HCT116 (cell line): ENCODE measurements at regions not wholly inside any gene's neighbourhood (a gene's known extent, or its start where the extent isn't known, plus 50 kb on each side); places are given as distances from the start of the nearest gene placed in this dataset.

Source experiments
- ATAC-seq: fragments of 200-7000 bp; cut with Tn5 transposase; 2 replicates; pipeline ENCODE4 v1.9.1; 2020; ENCODE audit warnings: mild to moderate bottlenecking, moderate library complexity
- BruUV-seq: library from RNA; stranded (reverse); fragments of 400-500 nt; replicated peaks from 2 replicates; lab custom pipeline; 2021; lab: Mats Ljungman, UMichigan
- CTCF ChIA-PET: fragments of 300-600 bp; sonication (Branson Sonifier 250); formaldehyde crosslinking; loops from one replicate; lab custom pipeline; 2021; ENCODE audit warnings: antibody characterized with exemption; lab: Charles Lee
- POLR2A ChIA-PET: fragments of 300-600, 350-600 bp; sonication (Branson Sonifier 250); formaldehyde crosslinking; loops from one replicate; lab custom pipeline; 2021; ENCODE audit warnings: antibody characterized with exemption; lab: Charles Lee
- RAD21 ChIA-PET, 2 experiments: fragments of 300-600 bp; sonication (Branson Sonifier 250); formaldehyde crosslinking; loops; one replicate each; lab custom pipeline; 2023; ENCODE audit warnings: low total read pairs in 2 of 2; ENCODE audit not compliant: uncharacterized antibody in 2 of 2, unreplicated experiment in 2 of 2, low non-redundant PET in 1 of 2; lab: Charles Lee
- DNase-seq: peaks from one replicate; pipeline ENCODE4 v3.0.0-alpha.2; 2010; ENCODE audit warnings: low read depth, low spot score
- H2AFZ ChIP-seq: fragments of 200-600 bp; shearing (Covaris generic), sonication (generic); 2 replicates; pipeline ENCODE4 v1.6.1; 2017; ENCODE audit warnings: low read depth, mixed run types, mixed read lengths, antibody characterized with exemption, low read length; ENCODE audit not compliant: poor library complexity, severe bottlenecking
- H3K27ac ChIP-seq: 2 replicates; pipeline ENCODE4 v1.5.1; 2012; ENCODE audit warnings: low read depth, low read length
- H3K27me3 ChIP-seq: fragments of 200-600 bp; sonication (generic); 2 replicates; pipeline ENCODE4 v1.6.1; 2016; ENCODE audit warnings: mixed run types, low read length, mixed read lengths; ENCODE audit not compliant: insufficient read depth
- H3K36me3 ChIP-seq, 2 experiments: fragments of 200-500 bp in 1 of 2; fragments of 200-600 bp in 1 of 2; sonication (Bioruptor generic) in 1 of 2; sonication (generic) in 1 of 2; 2 replicates each; pipeline versions ENCODE4 v1.5.1 to v1.6.1; 2014 to 2016; ENCODE audit warnings: low read length in 2 of 2, inconsistent platforms in 1 of 2, mixed read lengths in 1 of 2, mixed run types in 1 of 2; ENCODE audit not compliant: insufficient read depth in 2 of 2, control insufficient read depth in 1 of 2
- H3K4me1 ChIP-seq, 2 experiments: fragments of 200-600 bp in 1 of 2; sonication (generic) in 1 of 2; 2 replicates each; pipeline versions ENCODE4 v1.5.1 to v1.6.1; 2012 to 2017; ENCODE audit warnings: low read length in 2 of 2, inconsistent platforms in 1 of 2, mild to moderate bottlenecking in 1 of 2, mixed read lengths in 1 of 2, mixed run types in 1 of 2, moderate library complexity in 1 of 2; ENCODE audit not compliant: insufficient read depth in 2 of 2, control insufficient read depth in 1 of 2
- H3K4me2 ChIP-seq: fragments of 200-600 bp; sonication (generic); 2 replicates; pipeline ENCODE4 v1.6.1; 2017; ENCODE audit warnings: mixed run types, low read length, mixed read lengths
- H3K4me3 ChIP-seq, 2 experiments: fragments of 200-600 bp in 1 of 2; sonication (generic) in 1 of 2; replicated peaks in 1 of 2; 2 replicates each; pipeline ENCODE4 v1.5.1; 2011 to 2016; ENCODE audit warnings: low read length in 2 of 2, control low read depth in 1 of 2, low read depth in 1 of 2, mild to moderate bottlenecking in 1 of 2, mixed read lengths in 1 of 2, mixed run types in 1 of 2
- H3K79me2 ChIP-seq: fragments of 200-600 bp; sonication (generic); 2 replicates; pipeline ENCODE4 v1.6.1; 2017; ENCODE audit warnings: mild to moderate bottlenecking, mixed run types, low read length, moderate library complexity, mixed read lengths; ENCODE audit not compliant: insufficient read depth
- H3K9ac ChIP-seq: fragments of 200-600 bp; sonication (generic); 2 replicates; pipeline ENCODE4 v1.6.1; 2016; ENCODE audit warnings: low read length, mixed read lengths
- H3K9me2 ChIP-seq: fragments of 200-600 bp; sonication (generic), shearing (Covaris generic); 2 replicates; pipeline ENCODE4 v1.6.1; 2017; ENCODE audit warnings: mixed run types, mild to moderate bottlenecking, moderate library complexity; ENCODE audit not compliant: insufficient read depth
- H3K9me3 ChIP-seq, 2 experiments: fragments of 200-500 bp in 1 of 2; fragments of 200-600 bp in 1 of 2; sonication (Bioruptor generic) in 1 of 2; sonication (generic) in 1 of 2; 2 replicates each; pipeline ENCODE4 v1.6.1; 2014 to 2017; ENCODE audit warnings: low read length in 2 of 2, mixed read lengths in 2 of 2, inconsistent platforms in 1 of 2, low read depth in 1 of 2, mild to moderate bottlenecking in 1 of 2, mixed run types in 1 of 2, moderate library complexity in 1 of 2; ENCODE audit not compliant: control insufficient read depth in 1 of 2, insufficient read depth in 1 of 2
- H4K20me1 ChIP-seq: fragments of 200-600 bp; sonication (generic), shearing (Covaris generic); 2 replicates; pipeline ENCODE4 v1.6.1; 2017; ENCODE audit warnings: mixed run types, mild to moderate bottlenecking, moderate library complexity; ENCODE audit not compliant: insufficient read depth
- CBX3 ChIP-seq: IDR thresholded peaks from 2 replicates; pipeline ENCODE4 v1.6.1; 2012; ENCODE audit warnings: low read depth
- ELF1 ChIP-seq: IDR thresholded peaks from 2 replicates; pipeline ENCODE4 v1.6.1; 2012; ENCODE audit warnings: low read depth, borderline replicate concordance
- EZH2 ChIP-seq: fragments of 200-600 bp; sonication (generic); IDR thresholded peaks from 2 replicates; pipeline ENCODE4 v1.6.1; 2017; ENCODE audit warnings: antibody characterized with exemption, mixed run types
- EZH2phosphoT487 ChIP-seq: fragments of 200-600 bp; IDR thresholded peaks from 2 replicates; pipeline ENCODE4 v1.6.1; 2018; ENCODE audit warnings: antibody characterized with exemption, borderline replicate concordance
- FOSL1 ChIP-seq: IDR thresholded peaks from 2 replicates; pipeline ENCODE4 v1.6.1; 2012; ENCODE audit warnings: low read depth
- JUND ChIP-seq: IDR thresholded peaks from 2 replicates; pipeline ENCODE4 v1.6.1; 2012
- MAX ChIP-seq: IDR thresholded peaks from 2 replicates; pipeline ENCODE4 v1.6.1; 2012
- POLR2A ChIP-seq: IDR thresholded peaks from 2 replicates; pipeline ENCODE4 v1.7.0; 2011; ENCODE audit warnings: borderline replicate concordance; ENCODE audit not compliant: insufficient read depth, insufficient read length; ENCODE audit errors: extremely low read depth
- POLR2AphosphoS5 ChIP-seq: IDR thresholded peaks from 2 replicates; pipeline ENCODE4 v1.6.1; 2011; ENCODE audit warnings: mild to moderate bottlenecking, low read depth, low read length, moderate library complexity
- RAD21 ChIP-seq: IDR thresholded peaks from 2 replicates; pipeline ENCODE4 v1.6.1; 2012; ENCODE audit warnings: low read depth, mild to moderate bottlenecking
- SIN3A ChIP-seq: IDR thresholded peaks from 2 replicates; pipeline ENCODE4 v1.6.1; 2012; ENCODE audit warnings: low read depth
- SP1 ChIP-seq: IDR thresholded peaks from 2 replicates; pipeline ENCODE4 v1.6.1; 2012; ENCODE audit warnings: low read depth
- SRF ChIP-seq: IDR thresholded peaks from 2 replicates; pipeline ENCODE4 v1.6.1; 2012; ENCODE audit warnings: low read depth
- TCF7L2 ChIP-seq: IDR thresholded peaks from 2 replicates; pipeline ENCODE4 v1.7.0; 2011; ENCODE audit warnings: borderline replicate concordance, inconsistent platforms; ENCODE audit not compliant: insufficient read depth, insufficient read length; ENCODE audit errors: extremely low read depth
- YY1 ChIP-seq: IDR thresholded peaks from 2 replicates; pipeline ENCODE4 v1.6.1; 2011; ENCODE audit warnings: low read length, low read depth, moderate library complexity, mild to moderate bottlenecking; ENCODE audit not compliant: insufficient replicate concordance; ENCODE audit errors: extremely low read depth
- ZFX ChIP-seq: fragments of 450-650 bp; IDR thresholded peaks from 2 replicates; pipeline ENCODE4 v1.6.1; 2017
- ZNF274 ChIP-seq: fragments of 200-500 bp; sonication (Bioruptor generic); IDR thresholded peaks from 2 replicates; pipeline ENCODE4 v1.6.1; 2014; ENCODE audit warnings: mild to moderate bottlenecking, low read depth, low read length, inconsistent platforms
- intact Hi-C: fragments of 100-400 bp; cut with micrococcal nuclease; formaldehyde crosslinking; loops from 2 replicates; pipeline ENCODE4 v1.10.0; 2022
- TF ChIP-seq, protein P1 (sequence below): IDR thresholded peaks from 2 replicates; pipeline ENCODE4 v1.6.1; 2012

- Histone ChIP-seq H3K9me3 (no peaks in the 10 kb centered on the region), H3K36me3 (no peaks in the 10 kb centered on the region), H3K27ac (no peak overlapping the region), H3K9ac (no peak overlapping the region), H3K4me3 (no peak overlapping the region), H3K4me1 (peaks cover 6 to 17% of the 10 kb centered on the region in 2 experiments; a peak in 3 of 4 replicates), H3K4me2 (0 out of 2 replicates have a peak overlapping the region, but pooled peaks have one; percentile 38), H2AFZ (peak overlapping the region; percentile 16), H3K27me3 (no peaks in the 10 kb centered on the region), H3K9me2 (no peaks in the 10 kb centered on the region; the same call in 1 of the 2 replicates), H3K79me2 (no peaks in the 10 kb centered on the region), H4K20me1 (no peaks in the 10 kb centered on the region)
- no peak for DNase-seq
- no peak for ATAC-seq
- RAD21 ChIA-PET: no interaction called here
- CTCF ChIA-PET: no interaction called here
- no peak for TF ChIP-seq YY1
- no peak for TF ChIP-seq ZFX
- TF ChIP-seq RAD21: no peak
- no peak for TF ChIP-seq POLR2A
- no peak for TF ChIP-seq FOSL1
- TF ChIP-seq, protein P1, sequence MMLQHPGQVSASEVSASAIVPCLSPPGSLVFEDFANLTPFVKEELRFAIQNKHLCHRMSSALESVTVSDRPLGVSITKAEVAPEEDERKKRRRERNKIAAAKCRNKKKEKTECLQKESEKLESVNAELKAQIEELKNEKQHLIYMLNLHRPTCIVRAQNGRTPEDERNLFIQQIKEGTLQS: no peak
- TF ChIP-seq ZNF274: no peak
- TF ChIP-seq SP1: no peak
- TF ChIP-seq POLR2AphosphoS5: no peak
- no peak for TF ChIP-seq MAX
- TF ChIP-seq SRF: no peak
- TF ChIP-seq CBX3: no peak
- TF ChIP-seq JUND: no peak
- TF ChIP-seq SIN3A: no peak
- TF ChIP-seq EZH2: no peak
- no peak for TF ChIP-seq TCF7L2
- no peak for TF ChIP-seq ELF1
- TF ChIP-seq EZH2phosphoT487: no peak
- POLR2A ChIA-PET: no interaction called here
- intact Hi-C loops: no loop called here
- no TSS peak for BruUV-seq
These were observed 680.4 kb upstream of the GJE1 start for GRCh38 chr6:141452354-141452686.
